Suprapubic skin (tissue), 3 donors: ENCODE measurements at regions not wholly inside any gene's neighbourhood (a gene's known extent, or its start where the extent isn't known, plus 50 kb on each side); places are given as distances from the start of the nearest gene placed in this dataset.

ENCODE experiments used
- CTCF ChIP-seq, 2 donors: fragments of 200-600 bp in 1 of 2; fragments of 450-650 bp in 1 of 2; sonication (generic) in 1 of 2; IDR thresholded peaks; one replicate each; pipeline ENCODE4 v1.5.1; 2016 to 2019; ENCODE audit warnings: antibody characterized with exemption in 2 of 2, mild to moderate bottlenecking in 1 of 2, moderate library complexity in 1 of 2
- POLR2AphosphoS5 ChIP-seq, 3 donors: sonication (generic); formaldehyde crosslinking; IDR thresholded peaks; one replicate each; pipeline ENCODE4 v1.6.1; 2017; ENCODE audit warnings: antibody characterized with exemption in 3 of 3

GRCh38 chr15:62565634-62566026, 400.5 kb upstream of the C2CD4B start:
- TF ChIP-seq CTCF (IDR thresholded peaks at IDR 0.05), result no peak
- TF ChIP-seq POLR2AphosphoS5 (IDR thresholded peaks at IDR 0.05), result no peak
